ENCODE measurements at regions not wholly inside any gene's neighbourhood (a gene's known extent, or its start where the extent isn't known, plus 50 kb on each side); places are given as distances from the start of the nearest gene placed in this dataset.

- no peaks in the 10 kb centered on the region for H3K9me3 ChIP-seq (replicated peaks; ENCODE audit: low read length)
- H3K4me3 ChIP-seq (ENCODE audit: low read length) = no peak overlapping the region
- no peak overlapping the region for H3K9ac ChIP-seq (ENCODE audit: low read depth, low read length)
- H3K4me2 ChIP-seq (ENCODE audit: low read length) = no peak overlapping the region
- H3K4me1 ChIP-seq (ENCODE audit: control insufficient read depth, insufficient read depth, low read length) = no peaks in the 10 kb centered on the region
- peaks cover 9% of the 10 kb centered on the region for H3K27me3 ChIP-seq (ENCODE audit: control insufficient read depth, insufficient read depth, low read length)
- no peaks in the 10 kb centered on the region for H3K36me3 ChIP-seq (ENCODE audit: insufficient read depth, low read length)
These were observed 241.0 kb downstream of the NSUN3 start for GRCh38 chr3:94303897-94304296.

GRCh38 chr3:94304954-94305353 is 242.1 kb downstream of the NSUN3 start:
- Histone ChIP-seq H3K9ac (ENCODE audit: low read depth, low read length) (no peak overlapping the region), H3K27me3 (ENCODE audit: control insufficient read depth, insufficient read depth, low read length) (peaks cover 9% of the 10 kb centered on the region), H3K4me2 (ENCODE audit: low read length) (no peak overlapping the region), H3K36me3 (ENCODE audit: insufficient read depth, low read length) (no peaks in the 10 kb centered on the region), H3K9me3 (replicated peaks; ENCODE audit: low read length) (no peaks in the 10 kb centered on the region), H3K4me1 (ENCODE audit: control insufficient read depth, insufficient read depth, low read length) (no peaks in the 10 kb centered on the region), H3K4me3 (ENCODE audit: low read length) (no peak overlapping the region)

- no peak overlapping the region for H3K4me2 ChIP-seq (ENCODE audit: low read length)
- peaks cover 9% of the 10 kb centered on the region for H3K27me3 ChIP-seq (ENCODE audit: control insufficient read depth, insufficient read depth, low read length)
- H3K4me1 ChIP-seq (ENCODE audit: control insufficient read depth, insufficient read depth, low read length) = no peaks in the 10 kb centered on the region
- H3K9ac ChIP-seq (ENCODE audit: low read depth, low read length) = no peak overlapping the region
- H3K9me3 ChIP-seq (replicated peaks; ENCODE audit: low read length) = no peaks in the 10 kb centered on the region
- H3K4me3 ChIP-seq (ENCODE audit: low read length) = no peak overlapping the region
- no peaks in the 10 kb centered on the region for H3K36me3 ChIP-seq (ENCODE audit: insufficient read depth, low read length)
These were observed 243.2 kb downstream of the NSUN3 start for GRCh38 chr3:94305835-94306611.

GRCh38 chr3:94307588-94307987 is 244.7 kb downstream of the NSUN3 start:
- H3K27me3 ChIP-seq (ENCODE audit: control insufficient read depth, insufficient read depth, low read length) = peaks cover 9% of the 10 kb centered on the region
- no peaks in the 10 kb centered on the region for H3K4me1 ChIP-seq (ENCODE audit: control insufficient read depth, insufficient read depth, low read length)
- H3K4me3 ChIP-seq (ENCODE audit: low read length) = no peak overlapping the region
- H3K4me2 ChIP-seq (ENCODE audit: low read length) = no peak overlapping the region
- no peak overlapping the region for H3K9ac ChIP-seq (ENCODE audit: low read depth, low read length)
- H3K9me3 ChIP-seq (replicated peaks; ENCODE audit: low read length) = no peaks in the 10 kb centered on the region
- no peaks in the 10 kb centered on the region for H3K36me3 ChIP-seq (ENCODE audit: insufficient read depth, low read length)

GRCh38 chr3:94308767-94309166 is 245.9 kb downstream of the NSUN3 start:
- Histone ChIP-seq H3K4me3 (ENCODE audit: low read length) (no peak overlapping the region), H3K4me1 (ENCODE audit: control insufficient read depth, insufficient read depth, low read length) (no peaks in the 10 kb centered on the region), H3K9me3 (replicated peaks; ENCODE audit: low read length) (no peaks in the 10 kb centered on the region), H3K4me2 (ENCODE audit: low read length) (no peak overlapping the region), H3K9ac (ENCODE audit: low read depth, low read length) (no peak overlapping the region), H3K36me3 (ENCODE audit: insufficient read depth, low read length) (no peaks in the 10 kb centered on the region), H3K27me3 (ENCODE audit: control insufficient read depth, insufficient read depth, low read length) (peaks cover 9% of the 10 kb centered on the region)

GRCh38 chr3:94310341-94311135 is 247.7 kb downstream of the NSUN3 start:
- Histone ChIP-seq H3K4me1 (ENCODE audit: control insufficient read depth, insufficient read depth, low read length) (no peaks in the 10 kb centered on the region), H3K36me3 (ENCODE audit: insufficient read depth, low read length) (no peaks in the 10 kb centered on the region), H3K27me3 (ENCODE audit: control insufficient read depth, insufficient read depth, low read length) (peaks cover under 1% of the 10 kb centered on the region), H3K4me3 (ENCODE audit: low read length) (no peak overlapping the region), H3K4me2 (ENCODE audit: low read length) (no peak overlapping the region), H3K9ac (ENCODE audit: low read depth, low read length) (no peak overlapping the region), H3K9me3 (replicated peaks; ENCODE audit: low read length) (no peaks in the 10 kb centered on the region)

- no peaks in the 10 kb centered on the region for H3K36me3 ChIP-seq (ENCODE audit: insufficient read depth, low read length)
- no peaks in the 10 kb centered on the region for H3K27me3 ChIP-seq (ENCODE audit: control insufficient read depth, insufficient read depth, low read length)
- no peaks in the 10 kb centered on the region for H3K9me3 ChIP-seq (replicated peaks; ENCODE audit: low read length)
- no peak overlapping the region for H3K4me3 ChIP-seq (ENCODE audit: low read length)
- no peak overlapping the region for H3K9ac ChIP-seq (ENCODE audit: low read depth, low read length)
- no peaks in the 10 kb centered on the region for H3K4me1 ChIP-seq (ENCODE audit: control insufficient read depth, insufficient read depth, low read length)
- no peak overlapping the region for H3K4me2 ChIP-seq (ENCODE audit: low read length)
These were observed 248.8 kb downstream of the NSUN3 start for GRCh38 chr3:94311651-94312050.

GRCh38 chr3:94314218-94314883 is 251.5 kb downstream of the NSUN3 start:
- H3K27me3 ChIP-seq (ENCODE audit: control insufficient read depth, insufficient read depth, low read length) = no peaks in the 10 kb centered on the region
- H3K9me3 ChIP-seq (replicated peaks; ENCODE audit: low read length) = no peaks in the 10 kb centered on the region
- H3K4me1 ChIP-seq (ENCODE audit: control insufficient read depth, insufficient read depth, low read length) = no peaks in the 10 kb centered on the region
- no peaks in the 10 kb centered on the region for H3K36me3 ChIP-seq (ENCODE audit: insufficient read depth, low read length)
- no peak overlapping the region for H3K4me2 ChIP-seq (ENCODE audit: low read length)
- H3K4me3 ChIP-seq (ENCODE audit: low read length) = no peak overlapping the region
- no peak overlapping the region for H3K9ac ChIP-seq (ENCODE audit: low read depth, low read length)

GRCh38 chr3:94317017-94317416 is 254.2 kb downstream of the NSUN3 start:
- Histone ChIP-seq H3K36me3 (ENCODE audit: insufficient read depth, low read length) (no peaks in the 10 kb centered on the region), H3K9me3 (replicated peaks; ENCODE audit: low read length) (no peaks in the 10 kb centered on the region), H3K27me3 (ENCODE audit: control insufficient read depth, insufficient read depth, low read length) (no peaks in the 10 kb centered on the region), H3K9ac (ENCODE audit: low read depth, low read length) (no peak overlapping the region), H3K4me2 (ENCODE audit: low read length) (no peak overlapping the region), H3K4me1 (ENCODE audit: control insufficient read depth, insufficient read depth, low read length) (no peaks in the 10 kb centered on the region), H3K4me3 (ENCODE audit: low read length) (no peak overlapping the region)

- Histone ChIP-seq H3K27me3 (ENCODE audit: control insufficient read depth, insufficient read depth, low read length) (no peaks in the 10 kb centered on the region), H3K9ac (ENCODE audit: low read depth, low read length) (no peak overlapping the region), H3K9me3 (replicated peaks; ENCODE audit: low read length) (no peaks in the 10 kb centered on the region), H3K36me3 (ENCODE audit: insufficient read depth, low read length) (no peaks in the 10 kb centered on the region), H3K4me3 (ENCODE audit: low read length) (no peak overlapping the region), H3K4me2 (ENCODE audit: low read length) (no peak overlapping the region), H3K4me1 (ENCODE audit: control insufficient read depth, insufficient read depth, low read length) (no peaks in the 10 kb centered on the region)
These were observed 260.7 kb downstream of the NSUN3 start for GRCh38 chr3:94323596-94323995.

GRCh38 chr3:94331831-94332230 is 269.0 kb downstream of the NSUN3 start:
- no peaks in the 10 kb centered on the region for H3K27me3 ChIP-seq (ENCODE audit: control insufficient read depth, insufficient read depth, low read length)
- H3K4me1 ChIP-seq (ENCODE audit: control insufficient read depth, insufficient read depth, low read length) = no peaks in the 10 kb centered on the region
- H3K4me2 ChIP-seq (ENCODE audit: low read length) = no peak overlapping the region
- H3K9me3 ChIP-seq (replicated peaks; ENCODE audit: low read length) = no peaks in the 10 kb centered on the region
- no peaks in the 10 kb centered on the region for H3K36me3 ChIP-seq (ENCODE audit: insufficient read depth, low read length)
- H3K4me3 ChIP-seq (ENCODE audit: low read length) = no peak overlapping the region
- no peak overlapping the region for H3K9ac ChIP-seq (ENCODE audit: low read depth, low read length)

All from skeletal muscle satellite cell (primary cell).